Spleen (tissue), 11 donors: ENCODE measurements at regions not wholly inside any gene's neighbourhood (a gene's known extent, or its start where the extent isn't known, plus 50 kb on each side); places are given as distances from the start of the nearest gene placed in this dataset.

Source experiments
- DNase-seq: peaks from one replicate; pipeline ENCODE4 v3.0.0-alpha.2; 2020
- H3K27ac ChIP-seq, 8 donors: fragments of 200-600 bp; sonication (generic) in 7 of 8; 1 replicate in 4 of 8; 2 replicates in 4 of 8; pipeline versions ENCODE4 v1.5.0 to v1.8.0; 2016 to 2021; ENCODE audit warnings: inconsistent platforms in 4 of 8, mild to moderate bottlenecking in 4 of 8, moderate library complexity in 1 of 8
- H3K27me3 ChIP-seq, 7 donors: fragments of 200-600 bp; sonication (generic) in 6 of 7; replicated peaks in 1 of 7; 1 replicate in 4 of 7; 2 replicates in 3 of 7; pipeline versions ENCODE4 v1.5.0 to v1.8.0; 2016 to 2021; ENCODE audit warnings: inconsistent platforms in 3 of 7, mild to moderate bottlenecking in 1 of 7
- H3K36me3 ChIP-seq, 6 donors: fragments of 200-600 bp; sonication (generic) in 5 of 6; 1 replicate in 4 of 6; 2 replicates in 2 of 6; pipeline versions ENCODE4 v1.5.0 to v1.8.0; 2016 to 2021; ENCODE audit warnings: inconsistent platforms in 2 of 6
- H3K4me1 ChIP-seq, 6 donors: fragments of 200-600 bp; sonication (generic) in 5 of 6; 1 replicate in 3 of 6; 2 replicates in 3 of 6; pipeline versions ENCODE4 v1.5.0 to v1.8.0; 2016 to 2021; ENCODE audit warnings: inconsistent platforms in 3 of 6
- H3K4me3 ChIP-seq, 8 donors: fragments of 200-600 bp; sonication (generic) in 7 of 8; 1 replicate in 4 of 8; 2 replicates in 4 of 8; pipeline versions ENCODE4 v1.5.0 to v1.8.0; 2016 to 2021; ENCODE audit warnings: inconsistent platforms in 4 of 8, mild to moderate bottlenecking in 4 of 8, moderate library complexity in 2 of 8
- H3K9me3 ChIP-seq, 8 donors: fragments of 200-600 bp; sonication (generic) in 7 of 8; 1 replicate in 4 of 8; 2 replicates in 4 of 8; pipeline versions ENCODE4 v1.5.0 to v1.8.0; 2016 to 2021; ENCODE audit warnings: inconsistent platforms in 4 of 8
- POLR2A ChIP-seq, 3 donors: fragments of 450-650 bp; IDR thresholded peaks; one replicate each; pipeline ENCODE4 v1.5.1; 2017; ENCODE audit warnings: antibody characterized with exemption in 3 of 3, mild to moderate bottlenecking in 1 of 3
- POLR2AphosphoS5 ChIP-seq, 3 donors: sonication (generic); formaldehyde crosslinking; IDR thresholded peaks; one replicate each; pipeline ENCODE4 v1.5.1; 2017; ENCODE audit warnings: antibody characterized with exemption in 3 of 3
- WGBS, 5 donors: extraction: QIAGEN DNeasy Blood & Tissue Kit in 3 of 5; methylation state at CpG; one replicate each; pipeline versions ENCODE4 v1.1.5 to v1.1.7; 2013 to 2018; 5-methylcytosine and 5-hydroxymethylcytosine counted together
- intact Hi-C: fragments of 100-400 bp; cut with DNase I; formaldehyde crosslinking; loops from one replicate; pipeline ENCODE4 v1.15.0; 2023; ENCODE audit warnings: low total_unique reads
- TF ChIP-seq, protein P1 (sequence below), 11 experiments: fragments of 200-600 bp in 7 of 11; fragments of 450-650 bp in 4 of 11; sonication (generic) in 4 of 11; IDR thresholded peaks in 8 of 11; conservative IDR thresholded peaks in 3 of 11; 1 replicate in 7 of 11; 2 replicates in 4 of 11; pipeline versions ENCODE4 v1.4.0 to v1.8.0; 2016 to 2021; ENCODE audit warnings: antibody characterized with exemption in 11 of 11, inconsistent platforms in 4 of 11, mild to moderate bottlenecking in 1 of 11
- donor health status: healthy with polysubstance abuse.
- donor health status: DM: no; HTN: no; CAD: no; lungs with moderate emphysema.
- donor health status: DM: no; HTN: no; CAD: no.
- donor health status: Bipolar disorder and iron deficiency.
- donor health status: healthy.
- donor health status: DM: no; HTN: no; CAD: no.
- donor health status: DM: yes; HTN: yes; CAD: no.

DNA sequence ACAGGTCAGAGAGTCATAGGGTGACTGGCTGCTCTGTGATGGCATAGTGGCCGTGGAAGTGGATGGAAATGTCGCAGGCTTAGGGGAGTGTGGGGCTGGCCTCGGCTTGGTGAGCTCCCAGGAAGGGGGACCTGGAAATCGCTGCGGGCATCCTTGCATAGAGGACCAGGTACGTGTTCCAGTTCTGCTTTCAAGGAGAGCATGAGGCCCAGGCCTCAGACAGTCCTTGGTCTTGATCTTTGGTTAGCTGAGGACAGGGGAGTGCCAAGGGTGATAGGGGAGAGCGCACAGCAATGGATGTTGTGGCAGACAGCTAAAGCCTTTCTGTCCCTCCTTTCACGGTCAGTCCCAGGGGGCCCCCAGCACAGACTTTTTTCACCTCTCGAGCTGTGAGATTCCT is 110.5 kb downstream of the SNRPN start:
- Histone ChIP-seq H3K27ac (no peak overlapping the region), H3K36me3 (peaks cover 30 to 100% (median 99%) of the 10 kb centered on the region in 6 donors), H3K4me1 (no peaks in the 10 kb centered on the region), H3K4me3 (peak overlapping the region in 1 of 8 donors; percentile 36), H3K9me3 (peaks cover 63 to 100% (median 100%) of the 10 kb centered on the region in 8 donors), H3K27me3 (no peaks in the 10 kb centered on the region)
- intact Hi-C loops: no loop called here
- WGBS, 5 donors: 87 to 91% (median 89%) methylated on average over 9 of the region's 9 CpGs
- peak; percentile 51 for DNase-seq
- TF ChIP-seq POLR2A (IDR thresholded peaks at IDR 0.05) (no peak), POLR2AphosphoS5 (IDR thresholded peaks at IDR 0.05) (no peak)
- TF ChIP-seq, protein P1, sequence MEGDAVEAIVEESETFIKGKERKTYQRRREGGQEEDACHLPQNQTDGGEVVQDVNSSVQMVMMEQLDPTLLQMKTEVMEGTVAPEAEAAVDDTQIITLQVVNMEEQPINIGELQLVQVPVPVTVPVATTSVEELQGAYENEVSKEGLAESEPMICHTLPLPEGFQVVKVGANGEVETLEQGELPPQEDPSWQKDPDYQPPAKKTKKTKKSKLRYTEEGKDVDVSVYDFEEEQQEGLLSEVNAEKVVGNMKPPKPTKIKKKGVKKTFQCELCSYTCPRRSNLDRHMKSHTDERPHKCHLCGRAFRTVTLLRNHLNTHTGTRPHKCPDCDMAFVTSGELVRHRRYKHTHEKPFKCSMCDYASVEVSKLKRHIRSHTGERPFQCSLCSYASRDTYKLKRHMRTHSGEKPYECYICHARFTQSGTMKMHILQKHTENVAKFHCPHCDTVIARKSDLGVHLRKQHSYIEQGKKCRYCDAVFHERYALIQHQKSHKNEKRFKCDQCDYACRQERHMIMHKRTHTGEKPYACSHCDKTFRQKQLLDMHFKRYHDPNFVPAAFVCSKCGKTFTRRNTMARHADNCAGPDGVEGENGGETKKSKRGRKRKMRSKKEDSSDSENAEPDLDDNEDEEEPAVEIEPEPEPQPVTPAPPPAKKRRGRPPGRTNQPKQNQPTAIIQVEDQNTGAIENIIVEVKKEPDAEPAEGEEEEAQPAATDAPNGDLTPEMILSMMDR (IDR thresholded peaks at IDR 0.05 in 8 of 11, conservative IDR thresholded peaks at IDR 0.05 in 3 of 11): no peak

DNA sequence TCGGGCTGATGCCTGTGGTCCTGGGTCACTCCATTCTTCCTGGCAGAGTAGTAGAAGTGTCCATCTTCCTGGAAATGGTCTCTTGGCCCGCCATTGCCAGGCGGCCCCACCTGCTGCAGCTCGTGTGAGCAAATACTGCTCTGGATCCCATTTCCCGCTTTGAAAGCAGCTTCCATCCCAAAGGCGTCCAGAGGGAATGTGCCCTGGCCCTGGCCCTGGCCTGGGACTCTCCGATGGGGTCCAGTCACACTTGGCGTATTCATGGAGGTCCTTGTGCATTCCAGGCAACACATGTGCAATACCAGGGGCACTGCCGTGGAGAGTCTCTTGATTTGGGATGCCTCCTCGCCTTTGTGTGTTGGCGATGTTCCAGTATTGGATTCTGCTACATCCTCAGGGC is 111.1 kb downstream of the SNRPN start:
- TF ChIP-seq POLR2A (IDR thresholded peaks at IDR 0.05) (no peak), POLR2AphosphoS5 (IDR thresholded peaks at IDR 0.05) (no peak)
- TF ChIP-seq, protein P1 (IDR thresholded peaks at IDR 0.05 in 8 of 11, conservative IDR thresholded peaks at IDR 0.05 in 3 of 11): no peak
- H3K9me3 ChIP-seq: peaks cover 66 to 100% (median 100%) of the 10 kb centered on the region in 8 donors
- no peaks in the 10 kb centered on the region for H3K27me3 ChIP-seq
- H3K36me3 ChIP-seq: peaks cover 34 to 100% (median 99%) of the 10 kb centered on the region in 6 donors
- peak; percentile 22 for DNase-seq
- H3K4me1 ChIP-seq: no peaks in the 10 kb centered on the region
- intact Hi-C loops: no loop called here
- 84 to 97% (median 89%) methylated on average over 6 to 11 of the region's 11 CpGs for WGBS, 5 donors
- H3K27ac ChIP-seq: no peak overlapping the region
- H3K4me3 ChIP-seq: peak overlapping the region in 1 of 8 donors; percentile 36

DNA sequence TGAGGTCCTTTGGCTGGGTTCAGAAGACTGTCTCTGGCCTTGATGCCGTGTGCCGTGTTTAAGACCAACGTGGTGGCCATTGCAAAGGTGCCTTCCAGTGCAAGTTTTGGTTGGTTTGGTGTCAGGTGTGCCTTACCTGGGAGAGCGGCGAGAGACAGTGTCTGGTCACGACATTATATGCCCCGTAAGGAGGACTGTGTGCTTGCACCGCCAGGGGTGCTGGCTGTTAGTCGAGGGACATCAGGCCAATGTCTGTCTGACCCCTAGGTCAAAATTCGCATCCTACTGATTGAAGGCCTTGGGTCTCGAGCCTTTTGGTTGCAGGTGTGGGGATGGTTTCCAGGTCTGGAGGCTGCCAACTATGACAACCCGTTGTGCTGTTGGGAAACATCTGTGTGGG is 111.9 kb downstream of the SNRPN start:
- 84 to 93% (median 86%) methylated on average over 12 of the region's 12 CpGs for WGBS, 5 donors
- peaks cover 67 to 100% (median 100%) of the 10 kb centered on the region in 8 donors for H3K9me3 ChIP-seq
- intact Hi-C loops: no loop called here
- peaks cover 34 to 100% (median 100%) of the 10 kb centered on the region in 6 donors for H3K36me3 ChIP-seq
- no peak for TF ChIP-seq POLR2AphosphoS5 (IDR thresholded peaks at IDR 0.05)
- TF ChIP-seq, protein P1 (IDR thresholded peaks at IDR 0.05 in 8 of 11, conservative IDR thresholded peaks at IDR 0.05 in 3 of 11): no peak
- TF ChIP-seq POLR2A (IDR thresholded peaks at IDR 0.05): no peak
- H3K4me1 ChIP-seq: no peaks in the 10 kb centered on the region
- DNase-seq: peak; percentile 56
- no peak overlapping the region for H3K27ac ChIP-seq
- peak overlapping the region in 1 of 8 donors; percentile 37 for H3K4me3 ChIP-seq
- H3K27me3 ChIP-seq: no peaks in the 10 kb centered on the region

DNA sequence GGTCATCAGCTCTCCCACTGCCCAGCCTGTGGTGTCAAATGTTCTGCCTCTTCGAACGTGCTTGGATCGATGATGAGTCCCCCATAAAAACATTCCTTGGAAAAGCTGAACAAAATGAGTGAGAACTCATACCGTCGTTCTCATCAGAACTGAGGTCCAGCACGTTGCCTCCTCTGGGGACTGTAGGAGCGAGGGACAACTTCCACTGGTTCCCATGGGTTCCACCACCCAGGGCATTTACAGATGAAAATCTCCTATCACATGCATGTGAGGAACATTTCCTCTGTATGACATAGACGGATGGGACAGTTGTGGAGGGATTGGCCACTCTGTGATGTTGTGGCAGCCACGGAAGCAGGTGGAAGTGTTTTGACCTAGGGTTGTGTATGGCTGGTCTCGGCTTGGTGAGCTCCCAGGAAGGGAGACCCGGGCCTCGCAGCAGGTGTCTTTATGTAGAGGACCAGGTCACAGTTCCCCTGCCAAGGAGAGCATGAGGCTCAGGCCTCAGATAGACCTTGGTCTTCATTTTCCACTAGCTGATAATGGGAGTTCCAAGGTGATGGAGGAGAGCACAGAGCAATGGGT is 113.0 kb downstream of the SNRPN start:
- Histone ChIP-seq H3K27ac (no peak overlapping the region), H3K27me3 (no peaks in the 10 kb centered on the region), H3K4me1 (no peaks in the 10 kb centered on the region), H3K36me3 (peaks cover 30 to 100% (median 100%) of the 10 kb centered on the region in 6 donors), H3K4me3 (peak overlapping the region in 1 of 8 donors; percentile 37), H3K9me3 (peaks cover 67 to 100% (median 100%) of the 10 kb centered on the region in 8 donors)
- WGBS, 5 donors: 84 to 90% (median 89%) methylated on average over 12 of the region's 12 CpGs
- TF ChIP-seq POLR2A (IDR thresholded peaks at IDR 0.05) (no peak), POLR2AphosphoS5 (IDR thresholded peaks at IDR 0.05) (no peak)
- TF ChIP-seq, protein P1 (IDR thresholded peaks at IDR 0.05 in 8 of 11, conservative IDR thresholded peaks at IDR 0.05 in 3 of 11): no peak
- intact Hi-C loops: no loop called here
- DNase-seq: peak; percentile 21
